NCI-H345 treated with DMSO at 0.1 percent for 48 hours (cell line): ENCODE measurements at regions not wholly inside any gene's neighbourhood (a gene's known extent, or its start where the extent isn't known, plus 50 kb on each side); places are given as distances from the start of the nearest gene placed in this dataset.

Experiments used
- DNase-seq: peaks from one replicate; lab custom pipeline; 2025; ENCODE audit not compliant: unreplicated experiment; lab: John Stamatoyannopoulos, UW

DNA sequence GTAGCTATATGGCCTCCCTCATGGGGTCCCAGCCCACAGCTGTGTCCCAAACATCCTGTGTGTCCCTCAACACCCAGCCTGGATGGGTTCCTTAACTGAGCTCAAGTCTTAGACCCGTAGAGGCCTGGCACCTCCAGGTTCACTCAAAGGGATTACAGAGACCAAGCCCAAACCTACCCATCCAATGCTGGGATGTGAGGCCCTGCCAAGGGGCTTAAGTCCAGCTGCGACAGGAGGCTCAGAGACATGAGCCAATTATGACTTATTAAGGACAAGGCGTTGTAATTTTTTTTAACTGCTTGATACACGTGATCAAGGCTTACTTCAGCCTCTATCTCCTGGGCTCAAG is 105.6 kb upstream of the RET start:
- no peak for DNase-seq

GRCh38 chr10:42972946-42973345 is 103.9 kb upstream of the RET start:
- no peak for DNase-seq

DNA sequence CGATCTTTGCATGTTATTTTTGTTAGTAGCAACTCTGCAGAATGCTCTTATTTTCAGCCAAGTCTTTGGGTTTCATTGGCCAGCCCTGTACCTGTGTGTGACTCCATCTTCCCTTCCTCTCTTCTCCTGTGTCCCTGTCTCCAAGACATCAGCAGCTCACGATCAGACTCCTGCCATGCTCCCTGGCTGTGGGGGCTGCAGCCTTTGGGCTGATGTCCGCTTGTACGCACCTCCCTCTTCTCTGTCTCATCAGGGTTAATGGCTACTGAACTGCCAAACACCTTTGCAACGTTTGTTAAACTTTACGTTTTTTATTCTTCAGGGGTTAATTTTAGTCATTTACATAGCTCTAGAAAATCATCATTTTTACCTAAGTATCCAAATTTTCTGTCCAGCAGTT is 103.5 kb upstream of the RET start:
- no peak for DNase-seq

DNA sequence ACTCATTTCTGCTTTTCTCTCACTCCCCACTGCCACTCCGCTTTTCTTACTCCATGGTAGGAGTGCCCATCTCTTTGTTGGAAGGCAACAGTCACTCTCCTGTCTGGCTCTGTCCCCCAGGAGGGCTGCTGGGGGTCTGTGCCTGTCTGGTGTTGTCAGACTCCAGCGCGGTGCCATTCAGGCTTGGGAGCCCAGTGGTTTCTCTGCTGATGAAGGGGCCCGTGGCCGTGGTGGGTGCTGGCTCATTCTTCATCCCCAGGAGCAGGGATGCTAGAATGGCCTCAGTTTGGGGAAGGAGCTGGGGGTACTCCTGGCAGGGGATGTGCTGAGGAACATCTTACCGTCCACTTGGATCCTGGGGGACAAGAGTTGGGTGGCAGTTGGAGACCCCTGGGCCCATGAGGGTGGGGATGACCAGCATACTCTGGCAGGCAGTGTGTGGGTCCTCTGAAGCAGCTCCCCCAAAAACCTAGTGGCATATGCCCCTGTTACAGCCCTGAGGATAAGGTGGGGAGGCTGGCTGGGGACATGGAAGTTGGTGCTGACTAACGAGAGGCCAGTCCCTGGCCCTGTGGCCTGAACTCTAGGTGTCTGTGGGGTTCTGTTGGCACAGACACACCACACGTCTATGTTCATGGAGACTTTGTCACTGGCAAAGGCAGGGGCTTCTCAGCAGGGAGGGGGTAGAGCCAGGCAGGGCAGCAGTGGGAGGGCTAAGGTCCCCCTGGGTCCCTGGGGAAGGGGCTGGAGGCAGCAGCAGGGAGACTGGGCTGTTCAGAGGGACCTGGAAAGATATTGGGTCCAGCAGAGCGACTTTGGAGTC is 102.8 kb upstream of the RET start:
- no peak for DNase-seq

GRCh38 chr10:42974693-42975002 is 102.2 kb upstream of the RET start:
- no peak for DNase-seq

DNA sequence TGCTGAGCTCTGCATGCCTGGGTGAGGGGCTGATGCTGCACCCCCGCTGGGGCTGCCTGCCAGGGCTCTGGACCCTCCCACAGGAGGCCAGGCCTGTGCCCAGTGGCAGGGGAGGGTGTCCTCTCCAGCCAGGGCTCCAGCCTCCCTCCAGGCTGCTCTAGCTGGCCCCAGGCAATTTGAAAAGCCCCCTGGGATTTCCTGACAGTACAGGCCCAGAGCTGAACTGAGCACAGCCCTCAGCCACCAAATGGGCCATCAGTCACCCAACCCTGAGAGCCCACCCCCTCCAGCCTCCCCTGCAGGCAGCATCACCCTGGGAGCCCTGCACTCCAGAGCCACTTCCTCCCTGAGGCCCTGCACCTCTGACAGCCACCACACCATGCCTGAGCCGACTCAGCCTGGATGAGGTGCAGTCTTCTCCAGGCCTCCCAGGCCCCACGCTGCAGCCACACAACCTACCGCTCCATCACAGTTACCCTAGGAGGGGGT is 101.8 kb upstream of the RET start:
- no peak for DNase-seq

- DNase-seq, result no peak
Measured at GRCh38 chr10:42975558-42976340, 101.1 kb upstream of the RET start.

DNA sequence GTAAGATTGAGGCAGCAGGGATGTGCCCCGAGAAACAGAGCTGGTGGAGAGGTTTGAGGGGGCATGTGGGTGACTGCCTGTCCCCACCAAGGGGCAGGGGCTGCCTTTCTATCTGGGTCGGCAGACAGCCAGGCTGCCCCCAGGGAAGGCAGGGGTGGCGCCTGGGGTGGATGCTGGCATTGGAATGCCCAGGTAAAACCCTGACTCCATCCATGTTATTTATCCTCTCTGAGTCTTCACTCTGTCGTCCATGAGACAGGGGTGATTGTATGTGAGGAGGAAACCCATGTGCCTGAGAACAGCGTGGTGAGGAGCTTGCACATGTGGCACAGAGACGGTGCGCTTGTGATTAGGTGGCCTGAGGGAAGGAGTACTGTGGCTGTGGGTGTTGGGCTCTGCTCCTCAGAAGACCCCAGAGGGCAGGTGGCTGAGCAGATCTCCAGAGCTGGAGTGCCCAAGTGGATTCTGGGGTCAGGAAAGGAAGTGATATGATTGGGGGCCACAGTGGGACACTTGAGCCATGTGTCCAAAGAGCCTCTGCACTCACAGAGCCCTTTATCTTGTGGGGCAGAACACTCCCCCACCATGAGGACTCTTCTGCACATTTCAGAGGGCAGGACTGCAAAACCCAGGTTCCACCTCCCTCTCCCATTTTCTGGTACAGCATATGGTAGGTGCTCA is 100.4 kb upstream of the RET start:
- DNase-seq, result no peak

GRCh38 chr10:42977032-42977416 is 99.8 kb upstream of the RET start:
- DNase-seq, result no peak

DNA sequence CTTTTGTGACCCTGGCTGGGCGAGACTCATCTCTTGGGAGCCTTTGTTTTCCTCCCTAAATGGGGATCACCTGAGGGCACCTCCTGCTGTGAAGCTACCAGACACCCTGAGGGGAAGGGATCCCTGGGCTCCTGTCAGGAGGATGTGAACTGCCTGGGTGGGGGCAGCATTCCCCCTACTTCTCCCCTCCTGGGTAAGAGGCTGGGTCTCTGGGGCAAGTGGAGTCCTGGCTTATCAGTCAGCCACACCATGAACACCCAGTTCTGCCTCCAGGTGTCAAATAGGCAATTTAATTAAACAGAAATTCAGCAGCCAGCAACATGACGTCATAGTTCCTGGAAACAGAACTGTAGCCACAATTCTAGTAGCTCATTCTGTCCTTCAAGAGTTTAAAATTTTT is 97.7 kb upstream of the RET start:
- DNase-seq, result no peak

GRCh38 chr10:42979721-42980467 is 97.0 kb upstream of the RET start:
- no peak for DNase-seq

- DNase-seq, result no peak
Measured at GRCh38 chr10:42980553-42981357, 96.1 kb upstream of the RET start.

DNA sequence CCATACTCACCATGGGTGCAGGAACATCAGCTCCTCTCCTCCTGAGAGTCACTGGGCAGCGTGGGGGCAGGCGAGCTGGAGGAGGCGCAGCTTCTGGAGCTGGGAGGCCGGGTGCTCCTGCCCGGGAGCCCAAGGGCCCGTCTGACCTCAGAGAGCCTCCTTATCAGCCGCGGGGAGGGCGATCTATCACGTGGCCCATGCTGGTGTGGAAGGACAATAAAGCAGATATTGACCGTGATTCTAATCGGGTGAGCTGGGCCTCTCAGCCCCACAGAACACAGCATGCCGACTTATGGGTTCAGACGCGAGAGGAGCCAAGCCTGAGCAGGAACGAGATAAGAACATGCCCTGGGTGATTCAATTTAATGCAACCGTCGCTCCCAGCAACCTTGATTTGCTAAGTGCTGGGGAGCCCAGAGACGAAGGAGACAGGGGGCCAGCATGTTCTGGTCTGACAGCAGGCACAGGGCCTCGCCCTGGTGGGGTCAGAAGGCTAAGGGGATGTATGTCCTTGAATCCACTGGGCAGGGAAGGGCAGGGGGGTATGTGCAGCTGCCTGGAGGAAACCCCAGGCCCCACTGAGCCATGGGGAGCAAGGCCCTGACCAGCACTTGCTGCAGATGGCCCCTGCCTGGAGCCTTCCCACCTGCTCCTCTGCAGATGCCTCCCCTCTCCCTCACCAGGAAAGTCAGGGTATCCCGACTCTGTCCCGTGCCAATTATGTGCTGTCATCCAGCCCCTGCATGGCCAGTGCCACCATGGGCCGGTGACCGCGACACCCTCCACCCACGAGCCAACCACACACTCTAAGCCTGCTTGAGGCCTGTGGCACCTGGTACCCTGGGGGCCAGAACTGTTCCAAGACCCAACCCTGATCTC is 95.3 kb upstream of the RET start:
- DNase-seq, result no peak

DNA sequence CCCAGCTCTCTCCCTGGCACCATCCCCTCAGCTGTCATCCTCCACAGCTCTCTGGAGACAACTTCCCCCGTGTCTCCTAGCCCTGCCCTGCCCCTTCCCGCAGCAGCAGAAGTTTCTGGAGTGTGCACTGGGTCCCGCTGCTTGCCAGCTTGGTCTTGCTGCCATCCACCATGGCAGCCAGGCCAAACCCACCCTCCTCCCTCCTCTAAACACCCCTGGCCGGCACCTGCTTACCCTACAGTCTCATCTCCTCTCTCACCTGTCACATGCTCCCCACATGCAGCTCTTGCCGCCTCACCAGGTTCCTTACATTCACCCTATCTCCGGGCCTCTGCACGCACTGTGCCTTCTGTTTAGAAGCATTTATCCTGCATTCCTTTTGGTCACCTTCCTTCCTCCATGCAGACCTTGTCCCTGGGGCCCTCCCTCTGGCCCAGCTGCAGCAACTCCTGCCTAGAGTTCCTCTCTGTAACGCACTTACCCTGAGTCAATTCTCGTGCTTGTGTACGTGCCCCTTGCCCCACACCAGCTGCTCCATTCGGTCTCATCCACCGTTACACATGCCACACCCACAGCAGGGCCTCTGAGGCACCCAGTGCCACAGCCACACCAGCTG is 93.9 kb upstream of the RET start:
- DNase-seq, result no peak

- no peak for DNase-seq
Measured at GRCh38 chr10:42983591-42983990, 93.3 kb upstream of the RET start.

DNA sequence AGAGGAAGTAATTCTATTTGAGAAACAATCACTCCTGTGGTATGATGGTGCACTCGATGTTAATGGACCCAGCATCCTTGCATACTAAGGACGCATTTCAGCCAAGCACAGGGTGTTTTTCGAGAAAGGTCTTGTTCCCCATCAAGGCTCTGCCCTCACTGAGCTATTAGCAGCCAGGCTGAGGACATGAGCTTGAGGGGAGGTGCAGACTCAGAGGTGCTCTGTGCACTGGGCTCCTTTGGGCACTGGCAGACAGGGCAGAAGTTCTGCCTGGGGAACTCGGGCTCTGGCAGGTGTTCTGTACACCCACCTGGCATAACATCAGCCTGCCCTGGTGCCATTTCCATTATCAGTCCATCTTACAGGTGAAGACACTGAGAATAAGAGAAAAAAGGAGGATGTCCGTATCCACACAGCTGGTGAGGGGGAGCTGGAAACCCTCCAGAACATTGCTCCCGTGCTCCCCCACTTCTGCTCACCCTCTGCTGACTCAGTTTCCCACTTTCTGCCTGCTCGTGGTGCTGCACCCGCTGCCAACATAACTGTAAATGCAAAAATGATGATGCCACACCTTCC is 92.7 kb upstream of the RET start:
- no peak for DNase-seq

DNA sequence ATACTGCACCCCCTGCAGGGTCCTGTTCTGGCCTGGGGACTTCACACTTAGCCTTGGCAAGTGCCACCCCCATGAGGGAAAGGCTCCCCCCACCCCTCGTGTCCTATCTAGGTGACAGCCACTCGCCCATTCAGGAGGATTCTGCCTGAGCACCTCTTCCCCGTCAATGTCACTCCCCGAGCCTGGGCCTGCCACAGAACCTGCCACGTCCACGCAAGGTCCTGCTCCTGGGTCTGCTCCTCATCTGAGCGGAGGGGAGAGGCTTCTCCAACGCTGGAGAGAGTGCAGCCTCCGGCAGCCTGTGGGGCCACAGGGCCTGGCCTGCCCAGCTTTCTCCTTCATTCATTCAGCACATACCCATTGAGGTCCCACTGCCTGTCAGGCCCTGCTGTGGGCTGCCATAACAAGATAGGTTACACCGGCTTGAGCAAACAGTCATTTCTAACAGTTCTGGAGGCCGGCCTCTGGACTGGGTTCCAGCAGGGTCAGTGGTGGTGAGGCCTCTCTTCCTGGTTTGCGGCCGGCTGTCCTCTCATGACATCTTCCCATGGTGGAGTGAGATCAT is 92.0 kb upstream of the RET start:
- DNase-seq, result no peak
